ENCODE measurements at regions not wholly inside any gene's neighbourhood (a gene's known extent, or its start where the extent isn't known, plus 50 kb on each side); places are given as distances from the start of the nearest gene placed in this dataset.

DNA sequence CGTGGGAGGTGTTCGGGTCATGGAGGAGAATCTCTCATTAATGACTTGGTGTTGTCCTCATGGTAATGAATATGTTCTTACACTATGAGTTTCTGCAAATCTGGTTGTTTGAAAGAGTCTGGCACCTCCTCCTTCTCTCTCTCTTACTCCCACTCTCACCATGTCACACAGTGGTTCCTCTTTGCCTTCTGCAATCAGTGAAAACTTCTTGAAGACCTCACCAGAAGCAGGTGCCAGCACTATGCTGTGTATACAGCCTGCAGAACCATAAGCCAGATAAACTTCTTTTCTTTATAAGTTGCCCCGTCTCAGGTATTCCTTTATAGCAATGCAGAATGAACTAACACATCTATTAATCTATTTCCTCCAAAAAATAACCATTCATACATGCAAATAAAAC lies 275.0 kb downstream of the ANTXR2 start:
- no peak for TF ChIP-seq EZH2 (IDR thresholded peaks at IDR 0.05)
- TF ChIP-seq POLR2AphosphoS5 (IDR thresholded peaks at IDR 0.05; ENCODE audit: borderline replicate concordance, low read depth, low read length): no peak

All from SK-N-MC (cell line).